ENCODE measurements at regions not wholly inside any gene's neighbourhood (a gene's known extent, or its start where the extent isn't known, plus 50 kb on each side); places are given as distances from the start of the nearest gene placed in this dataset.

- ATAC-seq = peak; percentile 48
- TF ChIP-seq EZH2 (IDR thresholded peaks at IDR 0.05; ENCODE audit: low read length, unreplicated experiment) (no peak), CTCF (conservative IDR thresholded peaks at IDR 0.05; ENCODE audit: low read depth, low read length) (no peak), EZH2phosphoT487 (IDR thresholded peaks at IDR 0.05; ENCODE audit: borderline replicate concordance, low read length) (no peak)
These were observed 84.9 kb downstream of the CMPK2 start for GRCh38 chr2:6780765-6781274.

DNA sequence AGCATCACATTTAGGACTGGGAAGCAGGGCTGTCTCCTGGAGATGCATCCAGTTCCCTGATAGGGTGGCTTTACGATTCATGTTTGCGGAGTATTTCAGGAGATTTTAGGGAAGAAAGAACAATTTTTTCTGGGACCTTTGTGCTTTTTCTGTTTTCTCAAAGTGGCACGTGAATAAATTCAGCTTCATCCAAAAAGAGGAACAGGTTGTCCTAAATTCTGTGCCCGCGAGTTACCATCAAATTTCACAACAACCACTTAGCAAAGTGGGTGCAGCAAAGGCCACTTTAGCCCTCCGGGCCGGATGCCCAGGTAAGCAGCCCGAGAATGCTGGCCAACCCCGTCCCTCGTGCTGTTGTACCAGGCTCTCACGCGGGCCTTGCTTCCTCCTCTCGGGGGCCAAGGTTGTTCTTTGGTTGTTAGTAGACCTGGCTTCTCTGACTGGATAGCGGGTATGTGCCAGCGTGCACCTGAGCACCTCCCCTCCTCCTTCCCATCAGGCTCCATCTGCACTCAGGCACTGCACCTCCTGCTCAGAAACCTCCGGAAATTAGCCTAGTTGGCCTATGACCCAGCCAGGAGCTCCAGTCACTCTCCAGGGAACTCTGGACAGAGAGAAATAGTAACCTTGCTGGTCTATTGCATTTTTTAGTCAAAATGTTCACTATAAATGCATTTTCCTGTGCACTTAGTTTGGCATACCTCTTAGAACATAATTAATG is 83.0 kb downstream of the CMPK2 start:
- no peak overlapping the region for H3K4me2 ChIP-seq (ENCODE audit: low read length)
- H3K27me3 ChIP-seq (ENCODE audit: low read length) = peaks cover 27% of the 10 kb centered on the region
- ATAC-seq = no peak
- H3K79me2 ChIP-seq (ENCODE audit: low read length) = no peaks in the 10 kb centered on the region
- H3K27ac ChIP-seq (ENCODE audit: low read length) = no peak overlapping the region
- H2AFZ ChIP-seq (ENCODE audit: low read length) = no peak overlapping the region
- no peaks in the 10 kb centered on the region for H3K4me1 ChIP-seq (ENCODE audit: insufficient read depth, low read length)
- DNase-seq = no peak
- ChIA-PET POLR2A (ENCODE audit: unreplicated experiment) (no interaction called here), CTCF (no interaction called here)
- no peak overlapping the region for H3K4me3 ChIP-seq (ENCODE audit: low read length)
- H3K36me3 ChIP-seq (ENCODE audit: low read depth, low read length) = no peaks in the 10 kb centered on the region
- H3F3A ChIP-seq (ENCODE audit: low read length, unreplicated experiment) = no peaks in the 10 kb centered on the region
- H4K20me1 ChIP-seq (ENCODE audit: low read length) = no peaks in the 10 kb centered on the region
- no peaks in the 10 kb centered on the region for H3K9me2 ChIP-seq (replicated peaks; ENCODE audit: low read length)
- no peak overlapping the region for H3K9ac ChIP-seq (ENCODE audit: low read length)
- no TSS peak for BruUV-seq (replicated peaks)
- TF ChIP-seq EZH2phosphoT487 (IDR thresholded peaks at IDR 0.05; ENCODE audit: borderline replicate concordance, low read length) (no peak), EZH2 (IDR thresholded peaks at IDR 0.05; ENCODE audit: low read length, unreplicated experiment) (no peak), CTCF (conservative IDR thresholded peaks at IDR 0.05; ENCODE audit: low read depth, low read length) (no peak)
- no peaks in the 10 kb centered on the region for H3K9me3 ChIP-seq (ENCODE audit: low read length)
- intact Hi-C loops (cut with micrococcal nuclease) = no loop called here

More at GRCh38 chr2:6780765-6781274, 84.9 kb downstream of the CMPK2 start:
- no peaks in the 10 kb centered on the region for H3K36me3 ChIP-seq (ENCODE audit: low read depth, low read length)
- no peaks in the 10 kb centered on the region for H3F3A ChIP-seq (ENCODE audit: low read length, unreplicated experiment)
- H3K4me3 ChIP-seq (ENCODE audit: low read length) = no peak overlapping the region
- H3K4me2 ChIP-seq (ENCODE audit: low read length) = peak overlapping the region; percentile 28; the same call in 1 of the 2 replicates
- no peaks in the 10 kb centered on the region for H3K4me1 ChIP-seq (ENCODE audit: insufficient read depth, low read length)
- no peak overlapping the region for H3K9ac ChIP-seq (ENCODE audit: low read length)
- H3K9me3 ChIP-seq (ENCODE audit: low read length) = no peaks in the 10 kb centered on the region
- CTCF ChIA-PET = no interaction called here
- H3K27ac ChIP-seq (ENCODE audit: low read length) = no peak overlapping the region
- H3K9me2 ChIP-seq (replicated peaks; ENCODE audit: low read length) = no peaks in the 10 kb centered on the region
- no peak overlapping the region for H2AFZ ChIP-seq (ENCODE audit: low read length)
- peaks cover 24% of the 10 kb centered on the region for H3K27me3 ChIP-seq (ENCODE audit: low read length)
- no TSS peak for BruUV-seq (replicated peaks)
- peak; percentile 12 for DNase-seq
- no peaks in the 10 kb centered on the region for H3K79me2 ChIP-seq (ENCODE audit: low read length)
- POLR2A ChIA-PET (ENCODE audit: unreplicated experiment) = no interaction called here
- intact Hi-C loops (cut with micrococcal nuclease) = no loop called here
- no peaks in the 10 kb centered on the region for H4K20me1 ChIP-seq (ENCODE audit: low read length)

DNA sequence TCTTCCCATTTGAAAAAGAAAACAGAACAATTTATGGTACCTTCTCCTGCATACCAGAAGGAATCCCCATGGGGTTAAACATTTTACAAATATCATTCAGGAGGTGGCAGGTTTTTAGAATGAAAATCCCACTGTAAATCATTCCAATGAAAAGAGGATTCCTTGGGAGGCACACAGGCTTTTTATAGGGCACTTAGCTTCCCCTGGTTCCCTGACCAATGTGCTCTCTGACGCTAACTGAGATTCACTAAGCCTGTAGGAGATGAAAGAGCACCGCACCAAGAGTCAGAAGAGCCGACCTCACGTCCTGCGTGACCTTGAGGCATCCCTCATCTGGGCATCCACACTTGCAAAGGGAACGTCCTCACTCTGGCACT is 82.5 kb downstream of the CMPK2 start:
- ChIA-PET POLR2A (ENCODE audit: unreplicated experiment) (no interaction called here), CTCF (no interaction called here)
- intact Hi-C loops (cut with micrococcal nuclease) = no loop called here
- no peak overlapping the region for H3K27ac ChIP-seq (ENCODE audit: low read length)
- no peak for TF ChIP-seq EZH2phosphoT487 (IDR thresholded peaks at IDR 0.05; ENCODE audit: borderline replicate concordance, low read length)
- TF ChIP-seq EZH2 (IDR thresholded peaks at IDR 0.05; ENCODE audit: low read length, unreplicated experiment) = no peak
- TF ChIP-seq CTCF (conservative IDR thresholded peaks at IDR 0.05; ENCODE audit: low read depth, low read length) = no peak
- no peaks in the 10 kb centered on the region for H4K20me1 ChIP-seq (ENCODE audit: low read length)
- H3K9me3 ChIP-seq (ENCODE audit: low read length) = no peaks in the 10 kb centered on the region
- H3K4me2 ChIP-seq (ENCODE audit: low read length) = no peak overlapping the region
- no peak overlapping the region for H3K4me3 ChIP-seq (ENCODE audit: low read length)
- no peaks in the 10 kb centered on the region for H3K36me3 ChIP-seq (ENCODE audit: low read depth, low read length)
- no TSS peak for BruUV-seq (replicated peaks)
- peaks cover 22% of the 10 kb centered on the region for H3K27me3 ChIP-seq (ENCODE audit: low read length)
- ATAC-seq (no peak), DNase-seq (no peak)
- H2AFZ ChIP-seq (ENCODE audit: low read length) = no peak overlapping the region
- no peaks in the 10 kb centered on the region for H3K9me2 ChIP-seq (replicated peaks; ENCODE audit: low read length)
- H3K9ac ChIP-seq (ENCODE audit: low read length) = no peak overlapping the region
- H3K79me2 ChIP-seq (ENCODE audit: low read length) = no peaks in the 10 kb centered on the region
- H3F3A ChIP-seq (ENCODE audit: low read length, unreplicated experiment) = no peaks in the 10 kb centered on the region
- H3K4me1 ChIP-seq (ENCODE audit: insufficient read depth, low read length) = no peaks in the 10 kb centered on the region
